ENCODE measurements at regions not wholly inside any gene's neighbourhood (a gene's known extent, or its start where the extent isn't known, plus 50 kb on each side); places are given as distances from the start of the nearest gene placed in this dataset.

- no peaks in the 10 kb centered on the region for H3K9me3 ChIP-seq
- intact Hi-C loops (cut with DNase I): no loop called here
- TF ChIP-seq POLR2A (IDR thresholded peaks at IDR 0.05) (no peak), CTCF (IDR thresholded peaks at IDR 0.05) (no peak)
- H3K4me3 ChIP-seq (replicated peaks in 1 of 3): no peak overlapping the region
- WGBS, 2 donors: 83 to 86% methylated on average over 6 to 9 of the region's 9 CpGs
- DNase-seq: no peak
- no peak overlapping the region for H3K27ac ChIP-seq
- no peaks in the 10 kb centered on the region for H3K36me3 ChIP-seq
- no peaks in the 10 kb centered on the region for H3K27me3 ChIP-seq
- H3K4me1 ChIP-seq: peaks cover 0 to 2% of the 10 kb centered on the region in 2 donors
Observed at GRCh38 chr5:172545291-172545801, 91.0 kb upstream of the SH3PXD2B start.

- TF ChIP-seq POLR2A (IDR thresholded peaks at IDR 0.05) (no peak), CTCF (IDR thresholded peaks at IDR 0.05) (no peak)
- intact Hi-C loops (cut with DNase I): no loop called here
- no peak overlapping the region for H3K4me3 ChIP-seq (replicated peaks in 1 of 3)
- no peaks in the 10 kb centered on the region for H3K27me3 ChIP-seq
- H3K27ac ChIP-seq: no peak overlapping the region
- WGBS, 2 donors: 78 to 81% methylated on average over 6 of the region's 6 CpGs
- H3K9me3 ChIP-seq: no peaks in the 10 kb centered on the region
- H3K36me3 ChIP-seq: no peaks in the 10 kb centered on the region
- H3K4me1 ChIP-seq: no peaks in the 10 kb centered on the region
- no peak for DNase-seq
Observed at GRCh38 chr5:172544371-172545095, 90.2 kb upstream of the SH3PXD2B start.

- 86 to 94% methylated on average over 11 of the region's 11 CpGs for WGBS, 2 donors
- intact Hi-C loops (cut with DNase I): no loop called here
- Histone ChIP-seq H3K27ac (no peak overlapping the region), H3K4me1 (no peaks in the 10 kb centered on the region), H3K9me3 (no peaks in the 10 kb centered on the region), H3K36me3 (no peaks in the 10 kb centered on the region), H3K4me3 (replicated peaks in 1 of 3) (no peak overlapping the region), H3K27me3 (no peaks in the 10 kb centered on the region)
- TF ChIP-seq POLR2A (IDR thresholded peaks at IDR 0.05): no peak
- TF ChIP-seq CTCF (IDR thresholded peaks at IDR 0.05): no peak
- DNase-seq: no peak
Observed at GRCh38 chr5:172543484-172544298, 89.4 kb upstream of the SH3PXD2B start.

- no peaks in the 10 kb centered on the region for H3K9me3 ChIP-seq
- no peaks in the 10 kb centered on the region for H3K36me3 ChIP-seq
- H3K4me1 ChIP-seq: no peaks in the 10 kb centered on the region
- no peak overlapping the region for H3K4me3 ChIP-seq (replicated peaks in 1 of 3)
- intact Hi-C loops (cut with DNase I): no loop called here
- DNase-seq: no peak
- 93 to 100% methylated on average over 1 to 11 of the region's 13 CpGs for WGBS, 2 donors
- no peak for TF ChIP-seq CTCF (IDR thresholded peaks at IDR 0.05)
- no peak for TF ChIP-seq POLR2A (IDR thresholded peaks at IDR 0.05)
- no peaks in the 10 kb centered on the region for H3K27me3 ChIP-seq
- no peak overlapping the region for H3K27ac ChIP-seq
Observed at GRCh38 chr5:172542651-172543131, 88.4 kb upstream of the SH3PXD2B start.

GRCh38 chr5:172541773-172542136, 87.4 kb upstream of the SH3PXD2B start:
- Histone ChIP-seq H3K4me1 (no peaks in the 10 kb centered on the region), H3K9me3 (no peaks in the 10 kb centered on the region), H3K27ac (no peak overlapping the region), H3K36me3 (no peaks in the 10 kb centered on the region), H3K4me3 (replicated peaks in 1 of 3) (no peak overlapping the region), H3K27me3 (no peaks in the 10 kb centered on the region)
- WGBS, 2 donors: 93 to 97% methylated on average over 3 of the region's 3 CpGs
- DNase-seq: no peak
- intact Hi-C loops (cut with DNase I): no loop called here
- no peak for TF ChIP-seq CTCF (IDR thresholded peaks at IDR 0.05)
- no peak for TF ChIP-seq POLR2A (IDR thresholded peaks at IDR 0.05)
